ENCODE measurements at regions not wholly inside any gene's neighbourhood (a gene's known extent, or its start where the extent isn't known, plus 50 kb on each side); places are given as distances from the start of the nearest gene placed in this dataset.

DNA sequence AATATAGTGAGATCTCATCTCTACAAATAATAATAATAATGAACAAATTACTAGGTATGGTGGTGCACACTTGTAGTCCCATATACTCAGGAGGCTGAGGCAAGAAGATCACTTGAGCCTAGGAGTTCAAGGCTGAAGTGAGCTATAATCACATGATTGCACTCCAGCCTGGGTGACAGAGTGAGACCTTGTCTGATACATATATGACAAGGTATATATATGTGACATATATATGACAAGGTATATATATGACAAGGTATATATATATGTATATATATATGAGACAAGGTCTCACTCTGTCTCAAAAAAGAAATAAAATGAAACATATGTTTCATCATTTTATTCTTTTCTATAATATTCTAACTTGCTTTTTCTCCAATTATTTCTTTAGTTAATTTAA is 278.1 kb upstream of the TET2 start:
- TF ChIP-seq, protein P1, sequence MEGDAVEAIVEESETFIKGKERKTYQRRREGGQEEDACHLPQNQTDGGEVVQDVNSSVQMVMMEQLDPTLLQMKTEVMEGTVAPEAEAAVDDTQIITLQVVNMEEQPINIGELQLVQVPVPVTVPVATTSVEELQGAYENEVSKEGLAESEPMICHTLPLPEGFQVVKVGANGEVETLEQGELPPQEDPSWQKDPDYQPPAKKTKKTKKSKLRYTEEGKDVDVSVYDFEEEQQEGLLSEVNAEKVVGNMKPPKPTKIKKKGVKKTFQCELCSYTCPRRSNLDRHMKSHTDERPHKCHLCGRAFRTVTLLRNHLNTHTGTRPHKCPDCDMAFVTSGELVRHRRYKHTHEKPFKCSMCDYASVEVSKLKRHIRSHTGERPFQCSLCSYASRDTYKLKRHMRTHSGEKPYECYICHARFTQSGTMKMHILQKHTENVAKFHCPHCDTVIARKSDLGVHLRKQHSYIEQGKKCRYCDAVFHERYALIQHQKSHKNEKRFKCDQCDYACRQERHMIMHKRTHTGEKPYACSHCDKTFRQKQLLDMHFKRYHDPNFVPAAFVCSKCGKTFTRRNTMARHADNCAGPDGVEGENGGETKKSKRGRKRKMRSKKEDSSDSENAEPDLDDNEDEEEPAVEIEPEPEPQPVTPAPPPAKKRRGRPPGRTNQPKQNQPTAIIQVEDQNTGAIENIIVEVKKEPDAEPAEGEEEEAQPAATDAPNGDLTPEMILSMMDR (IDR thresholded peaks at IDR 0.05; ENCODE audit: low read length), result no peak
- TF ChIP-seq EZH2 (IDR thresholded peaks at IDR 0.05; ENCODE audit: borderline replicate concordance, low read length), result no peak
